Inflammatory macrophage (primary cell): ENCODE measurements at regions not wholly inside any gene's neighbourhood (a gene's known extent, or its start where the extent isn't known, plus 50 kb on each side); places are given as distances from the start of the nearest gene placed in this dataset.
"Not testable (repeated sequence)": the region's sequence is repeated elsewhere in the genome, so short reads cannot be mapped to it uniquely, and the experiment has no call there.

Source experiments
- DNase-seq, 2 donors: peaks; one replicate each; pipeline ENCODE4 v3.0.0-alpha.2; 2020 to 2022

DNA sequence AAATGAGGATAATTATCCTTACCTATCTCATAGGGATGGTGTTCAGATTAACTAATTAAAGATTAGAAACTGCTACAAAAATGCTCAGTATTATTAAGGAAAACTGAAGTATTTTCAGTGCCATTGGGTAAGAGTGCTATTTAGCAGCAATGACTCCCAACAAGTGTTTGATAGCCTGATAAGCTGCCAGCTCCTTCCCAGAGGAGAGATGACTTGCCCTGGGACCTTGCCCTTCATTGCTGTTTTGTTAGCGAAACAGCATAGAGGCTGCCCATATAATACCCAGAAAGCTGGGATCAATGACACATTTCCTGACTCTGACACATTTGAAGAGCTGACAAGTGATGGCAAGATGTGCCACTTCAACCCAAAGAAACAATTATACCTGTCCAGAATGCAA is 592.2 kb downstream of the ADGRL2 start:
- DNase-seq: no peak

DNA sequence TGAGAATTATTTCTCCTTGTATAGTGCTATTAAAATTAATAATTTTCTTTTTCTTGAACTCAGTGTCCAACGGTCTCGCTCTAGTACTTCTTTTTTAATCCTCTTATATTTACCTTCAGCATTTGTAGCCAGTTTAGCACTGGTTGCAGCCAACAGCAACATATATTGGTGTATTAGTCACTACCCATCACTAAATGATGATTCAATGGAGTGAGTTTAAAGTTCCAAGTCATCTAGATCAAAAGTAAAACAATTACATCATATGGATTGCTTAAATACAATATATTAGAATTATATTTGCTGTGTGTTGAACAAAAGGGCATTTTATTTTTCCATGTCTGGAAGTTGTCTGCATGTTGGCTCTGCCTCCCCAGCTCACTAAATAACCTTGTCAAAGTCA is 591.8 kb downstream of the ADGRL2 start:
- no peak for DNase-seq

DNA sequence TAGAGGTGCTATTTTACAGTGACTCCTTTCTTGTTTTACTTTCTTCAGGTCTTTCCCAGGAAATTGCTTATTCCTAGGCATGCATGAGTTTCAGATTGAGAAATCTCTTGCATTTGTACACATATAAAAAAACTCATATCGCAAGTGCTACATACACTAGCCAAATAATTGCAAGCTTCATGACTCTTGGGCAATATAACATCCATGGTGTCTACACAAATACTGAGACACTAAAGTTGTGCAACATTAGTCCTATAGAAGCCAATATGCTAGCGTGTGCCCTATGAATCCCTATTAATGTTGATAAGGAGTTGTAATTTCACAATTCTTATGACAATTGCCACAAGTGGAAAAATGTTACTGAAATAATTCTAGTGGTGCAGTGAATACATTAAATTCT is 591.0 kb downstream of the ADGRL2 start:
- no peak for DNase-seq

DNA sequence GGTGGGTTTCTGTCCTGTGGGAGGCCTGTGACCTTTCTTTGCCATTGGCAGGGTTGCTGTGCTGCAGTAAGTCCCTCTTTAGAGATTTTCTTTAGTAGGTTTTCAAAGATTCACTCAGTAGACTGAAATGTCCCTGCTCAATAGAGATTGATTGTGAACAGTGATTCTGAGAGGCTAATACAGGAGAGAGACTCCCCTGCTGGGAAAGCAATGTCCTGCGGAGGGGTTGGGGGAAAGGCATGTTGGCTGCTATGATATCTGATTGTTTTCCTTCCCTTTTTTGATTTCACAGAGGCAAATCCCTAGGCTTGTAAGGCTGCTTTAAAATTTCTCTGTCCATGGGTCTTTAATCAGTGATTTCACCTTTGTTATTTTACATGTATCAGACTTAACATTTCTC is 589.9 kb downstream of the ADGRL2 start:
- DNase-seq: no peak

DNA sequence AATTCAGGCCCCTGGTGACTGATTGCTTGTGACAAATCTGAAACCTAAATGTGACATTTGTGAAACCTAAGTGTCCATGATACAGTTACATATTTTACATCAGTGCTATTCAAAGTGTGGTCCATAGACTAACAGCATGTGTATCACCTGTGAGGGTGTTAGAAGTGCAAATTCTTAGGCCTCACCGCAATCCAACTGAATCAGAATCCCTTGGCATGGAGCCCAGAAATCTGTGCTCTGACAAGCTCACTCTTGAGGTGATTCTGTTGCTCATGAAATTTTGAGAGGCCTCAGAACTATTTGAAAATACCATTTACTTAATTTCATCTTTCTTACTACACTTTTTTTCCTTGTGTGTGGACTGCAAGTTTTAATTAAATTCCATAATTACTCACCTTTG is 587.9 kb downstream of the ADGRL2 start:
- no peak for DNase-seq

DNA sequence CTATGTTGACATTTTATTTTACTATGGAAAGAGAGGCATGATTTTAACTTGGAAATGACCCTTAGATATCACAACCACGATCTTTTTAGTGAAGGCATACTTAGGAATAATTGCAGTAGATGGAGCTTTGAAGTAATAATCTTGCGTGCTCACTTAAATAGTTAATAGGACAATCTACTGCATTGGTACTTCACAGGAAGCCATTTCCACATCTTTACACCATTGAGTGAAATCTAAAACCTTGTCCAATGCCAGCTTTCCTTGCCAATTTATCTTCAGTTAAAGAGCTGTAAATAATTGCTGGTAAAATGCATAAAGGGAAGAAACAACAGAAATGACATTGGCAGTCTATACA is 586.3 kb downstream of the ADGRL2 start:
- no peak for DNase-seq

DNA sequence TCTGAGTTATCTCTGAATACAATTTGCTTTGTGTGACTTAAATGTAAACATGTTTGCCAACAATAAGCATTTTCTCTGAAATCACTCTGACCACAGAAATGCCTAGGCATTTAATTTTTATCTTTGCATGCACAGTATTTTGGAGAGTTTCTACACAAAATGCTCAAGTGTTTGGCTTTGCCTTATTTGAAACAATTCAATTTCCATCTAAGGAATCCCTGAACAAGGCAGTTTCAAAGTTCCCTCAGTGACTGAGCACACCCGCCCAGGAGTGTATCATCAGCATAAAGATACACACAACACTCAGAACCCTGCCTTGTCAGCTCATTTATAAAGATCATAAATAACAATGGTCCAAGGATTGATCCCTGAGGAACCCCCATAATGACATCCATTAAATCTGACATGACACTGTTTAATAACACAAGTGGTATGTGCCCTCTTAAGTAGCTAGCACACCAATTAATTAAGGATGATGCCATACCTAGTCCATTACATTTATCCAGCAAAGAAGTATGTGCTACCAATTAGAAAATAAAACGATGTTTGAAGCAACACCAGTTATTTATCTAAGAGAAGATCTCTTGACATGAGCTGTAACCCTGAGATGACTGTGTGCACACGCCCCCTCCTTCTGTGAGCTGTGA is 585.8 kb downstream of the ADGRL2 start:
- no peak for DNase-seq

DNA sequence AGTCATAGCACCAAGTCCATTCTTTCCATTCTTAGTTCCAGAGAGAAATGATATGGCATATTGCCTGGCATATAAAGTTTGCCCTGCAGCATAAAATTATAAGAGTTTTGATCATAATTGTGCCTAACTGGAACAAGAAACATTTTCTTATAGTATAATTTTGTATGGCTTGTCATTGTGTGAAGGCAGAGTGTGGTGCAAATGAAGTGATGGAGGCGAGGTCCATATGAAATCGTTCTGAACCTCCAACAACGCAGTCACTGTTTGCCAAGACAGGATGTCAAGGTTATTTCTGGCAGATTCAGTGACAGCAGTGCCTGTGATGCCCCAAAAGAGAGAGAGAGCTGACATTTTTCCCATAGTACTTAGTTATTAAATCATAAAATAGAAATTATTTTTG is 584.0 kb downstream of the ADGRL2 start:
- no peak for DNase-seq

DNA sequence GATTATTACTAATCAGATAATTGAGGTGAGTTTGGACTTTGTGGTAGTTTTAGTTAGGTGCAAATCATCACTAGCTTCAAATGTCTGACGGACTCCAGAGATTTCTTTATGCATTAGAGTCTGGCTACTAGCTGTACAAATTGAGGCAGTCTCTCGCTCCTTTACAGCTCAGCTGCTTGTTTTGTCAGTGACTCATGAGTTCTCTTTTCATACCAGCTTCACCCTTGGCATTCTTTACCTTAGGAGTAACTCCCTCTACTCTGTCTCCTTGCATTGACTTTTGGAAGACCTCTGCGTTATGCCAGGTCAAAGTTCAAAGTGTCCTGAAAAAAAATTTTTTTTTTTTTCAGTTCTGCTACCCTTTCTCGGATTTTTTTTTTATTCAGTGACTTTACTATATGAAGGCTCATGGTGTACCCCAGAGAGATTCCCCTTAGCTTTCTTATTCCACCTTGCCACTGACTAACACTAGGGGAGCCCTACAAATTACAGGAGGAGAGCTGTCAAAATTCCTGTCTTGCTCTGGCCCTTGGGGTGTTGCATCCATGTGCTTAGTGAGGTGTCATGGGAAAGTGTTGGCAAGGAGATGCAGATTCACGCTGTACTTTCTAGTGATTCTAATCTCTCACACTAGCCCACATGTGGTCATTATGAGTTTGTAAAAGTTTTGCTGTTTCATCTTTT is 576.6 kb downstream of the ADGRL2 start:
- no peak for DNase-seq

DNA sequence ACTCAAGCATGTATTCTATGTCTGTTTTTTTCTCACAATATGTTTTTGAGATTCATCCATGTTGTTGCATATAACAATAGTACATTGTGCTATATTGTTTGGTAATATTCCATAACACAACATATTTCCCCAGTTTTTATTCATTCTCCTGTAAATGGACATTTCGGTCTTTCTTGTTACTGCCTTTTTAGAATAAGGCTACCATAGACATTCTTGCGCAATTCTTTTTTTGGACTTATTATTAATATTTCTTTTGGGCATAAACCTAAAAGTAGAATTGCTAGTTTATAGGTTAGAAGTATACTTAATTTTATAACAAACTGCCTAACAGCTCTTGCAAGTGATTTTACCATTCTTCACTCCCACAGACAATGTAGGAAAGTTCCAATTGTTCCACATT is 573.0 kb downstream of the ADGRL2 start:
- no peak for DNase-seq

DNA sequence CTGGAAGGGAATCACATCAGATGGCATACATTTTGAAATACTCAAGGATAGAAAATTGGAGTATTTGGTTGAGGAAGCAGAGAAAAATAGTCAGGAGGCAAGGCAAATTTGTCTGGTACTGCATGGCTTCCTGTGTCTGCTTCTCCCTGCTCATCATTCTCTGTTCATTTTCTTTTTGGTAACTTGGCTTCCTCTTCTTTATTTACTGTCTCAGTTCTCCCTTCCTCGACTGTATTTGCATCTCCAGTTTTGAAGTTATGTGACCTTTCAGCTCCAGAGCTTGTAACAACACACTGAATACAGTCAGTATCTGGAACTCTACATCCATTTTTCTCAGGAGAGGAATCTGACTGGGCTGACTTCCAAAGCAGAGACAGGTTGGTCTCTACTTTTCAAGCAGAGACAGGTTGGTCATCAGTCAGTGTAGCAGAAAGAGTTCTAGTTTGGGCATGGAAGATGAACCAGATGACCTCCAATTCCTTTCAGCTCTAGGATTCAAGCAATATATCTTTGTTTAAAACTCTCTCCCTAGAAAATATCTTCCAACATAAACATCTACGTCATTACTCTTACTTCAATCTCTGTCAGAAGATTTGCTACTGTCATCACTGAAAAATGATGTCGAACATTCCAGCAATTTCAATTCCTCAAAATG is 571.2 kb downstream of the ADGRL2 start:
- no peak for DNase-seq

DNA sequence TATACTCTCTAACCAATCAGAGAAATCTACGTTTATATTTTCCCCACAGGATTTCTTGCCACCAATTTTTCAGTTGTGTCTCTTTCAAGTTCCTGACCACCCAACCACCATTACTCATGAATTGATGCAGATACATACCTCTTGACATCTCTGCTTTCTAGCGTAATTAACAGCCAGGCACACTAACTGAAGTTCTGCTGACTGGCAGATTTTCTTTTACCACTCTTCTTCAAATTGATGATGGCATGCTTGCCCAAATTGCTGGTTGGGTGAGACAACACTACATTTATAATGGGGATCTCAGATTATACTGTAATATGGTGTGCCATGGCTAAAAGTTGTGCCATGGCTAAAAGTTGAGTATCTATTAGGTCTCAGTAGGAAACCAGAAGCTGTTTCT is 566.7 kb downstream of the ADGRL2 start:
- no peak for DNase-seq

DNA sequence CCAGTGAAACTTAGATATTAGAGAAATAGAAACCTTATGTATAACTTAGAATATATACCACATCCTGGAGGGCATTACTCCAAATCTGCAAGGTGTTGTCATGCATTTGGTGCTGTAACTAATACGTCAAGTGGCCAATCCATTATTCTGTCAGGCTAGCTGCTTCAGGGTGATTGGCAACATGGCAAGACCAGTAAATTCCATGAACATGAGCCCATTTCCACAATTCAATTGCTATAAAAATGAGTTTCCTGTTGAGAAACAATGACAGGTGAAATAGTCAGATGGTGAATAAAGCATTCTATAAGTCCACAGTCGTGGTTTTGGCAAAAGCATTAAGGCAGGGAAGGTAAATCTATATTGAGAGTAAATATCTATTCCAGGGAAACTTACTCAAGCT is 566.0 kb downstream of the ADGRL2 start:
- DNase-seq: no peak

DNA sequence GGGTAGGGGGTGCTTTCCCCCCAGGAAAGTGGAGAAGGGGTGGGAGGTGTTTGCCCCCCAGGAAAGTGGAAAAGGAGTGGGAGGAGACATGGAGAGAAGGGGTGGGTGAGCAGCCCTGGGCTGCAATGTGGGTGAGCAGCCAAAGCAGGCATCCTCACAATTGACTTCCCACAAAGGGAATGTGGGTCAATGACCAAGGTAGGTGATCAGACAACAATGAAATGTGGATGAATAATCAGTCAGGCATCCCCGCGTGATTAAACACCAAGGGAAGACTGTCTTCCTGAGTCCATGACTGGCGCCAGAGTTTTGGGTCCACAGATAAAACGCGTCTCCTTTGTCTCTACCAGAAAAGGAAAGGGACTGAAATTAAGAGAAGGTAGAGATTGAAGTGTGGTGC is 558.8 kb downstream of the ADGRL2 start:
- DNase-seq: not testable (repeated sequence)

DNA sequence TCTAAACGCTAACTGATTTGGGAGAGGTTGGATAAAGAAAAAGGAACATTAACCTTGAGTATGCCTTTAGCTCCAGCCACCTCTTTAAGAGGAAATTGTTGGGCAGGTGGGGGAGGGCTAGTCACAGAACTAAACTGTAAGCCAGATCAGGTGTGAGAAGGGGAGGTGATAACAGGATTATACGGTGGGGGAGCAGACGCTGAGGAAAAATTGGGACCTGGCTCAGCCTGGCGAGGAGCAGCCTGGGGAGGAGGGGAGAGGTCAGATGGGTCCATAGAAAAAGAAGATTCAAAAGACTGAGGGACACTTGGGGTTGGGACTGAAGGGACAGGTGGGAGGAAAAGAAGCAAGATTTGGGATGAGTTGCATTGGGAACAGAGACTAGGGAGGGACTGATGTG is 558.0 kb downstream of the ADGRL2 start:
- DNase-seq: not testable (repeated sequence)

DNA sequence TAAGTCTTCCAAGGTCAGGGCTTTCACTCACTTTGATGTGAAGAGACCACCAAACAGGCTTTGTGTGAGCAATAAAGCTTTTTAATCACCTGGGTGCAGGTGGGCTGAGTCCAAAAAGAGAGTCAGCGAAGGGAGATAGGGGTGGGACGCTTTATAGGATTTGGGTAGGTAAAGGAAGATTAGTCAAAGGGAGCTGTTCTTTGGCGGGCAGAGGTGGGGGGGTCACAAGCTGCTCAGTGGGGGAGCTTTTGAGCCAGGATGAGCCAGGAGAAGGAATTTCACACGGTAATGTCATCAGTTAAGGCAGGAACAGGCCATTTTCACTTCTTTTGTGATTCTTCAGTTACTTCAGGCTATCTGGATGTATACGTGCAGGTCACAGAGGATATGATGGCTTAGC is 553.8 kb downstream of the ADGRL2 start:
- not testable (repeated sequence) for DNase-seq

DNA sequence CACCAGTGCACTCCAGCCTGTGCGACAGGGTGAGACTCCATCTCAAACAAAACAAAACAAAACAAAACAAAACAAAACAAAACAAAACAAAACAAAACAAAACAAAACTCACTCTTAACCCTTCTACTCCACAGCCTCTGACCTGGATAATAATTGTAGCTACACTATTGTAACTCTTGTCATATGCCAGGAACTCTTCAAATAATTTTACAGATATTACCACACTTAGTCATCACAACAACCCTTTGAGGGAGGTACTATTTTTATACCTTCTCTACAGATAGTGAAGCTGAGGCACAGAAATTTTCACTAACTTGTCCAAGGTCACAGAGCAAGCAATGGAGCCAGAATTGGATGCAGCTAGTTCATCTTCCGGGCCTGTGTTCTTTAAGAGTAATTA is 547.8 kb downstream of the ADGRL2 start:
- no peak for DNase-seq

DNA sequence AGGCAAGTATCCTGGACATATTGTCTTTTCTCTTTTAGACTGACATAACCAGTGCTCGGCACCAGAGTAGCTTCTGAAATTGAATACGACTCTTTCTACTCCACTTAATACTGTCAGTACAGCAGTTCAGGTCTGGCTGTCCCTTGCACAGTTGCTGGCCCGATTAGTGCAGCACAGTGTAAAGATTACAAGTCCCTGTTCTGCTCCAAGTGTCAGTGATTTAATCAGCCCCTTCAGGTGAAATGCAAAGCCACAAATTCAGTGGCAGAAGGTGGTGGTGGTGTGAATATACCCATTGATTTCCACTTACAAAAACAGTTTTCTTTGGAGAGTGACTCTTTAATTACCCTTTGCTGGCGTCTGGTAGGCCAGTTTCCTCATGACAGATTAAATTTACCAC is 545.4 kb downstream of the ADGRL2 start:
- no peak for DNase-seq

DNA sequence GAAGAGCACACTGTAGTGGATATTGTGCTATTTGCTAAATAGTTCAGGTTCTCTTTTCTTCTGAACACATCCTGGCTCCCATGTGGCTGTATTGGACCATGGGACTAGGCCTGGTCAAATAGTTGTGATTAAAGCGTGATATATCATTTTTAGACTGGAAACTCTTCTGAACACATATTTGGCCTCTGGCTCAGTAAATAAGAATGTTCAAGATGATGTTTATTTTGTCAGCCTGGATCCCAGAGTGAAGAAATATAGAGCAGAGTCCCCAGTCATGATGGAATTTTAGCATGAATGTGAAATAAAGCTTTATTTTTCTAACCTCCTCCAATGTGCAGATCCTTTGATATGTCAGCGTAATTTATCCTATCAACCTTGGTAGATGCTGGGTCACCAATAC is 542.6 kb downstream of the ADGRL2 start:
- no peak for DNase-seq

DNA sequence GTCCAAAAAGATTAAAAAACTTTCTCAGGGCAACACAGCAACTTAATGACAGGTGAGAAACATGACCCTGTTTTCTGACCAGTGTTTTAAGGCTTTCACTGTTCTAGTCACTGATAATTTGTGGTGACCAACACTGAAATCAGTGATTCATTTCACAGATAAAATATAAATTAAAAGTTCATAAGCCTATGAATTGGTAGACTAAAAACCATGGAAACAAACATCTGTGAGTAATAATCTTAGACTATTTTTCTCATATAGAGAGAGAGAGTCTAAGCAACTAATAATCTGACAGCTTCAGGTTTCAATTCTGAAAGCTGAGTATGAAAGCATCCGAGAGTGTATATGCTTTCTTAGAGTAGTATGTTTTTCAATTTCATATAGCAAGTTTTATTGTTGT is 536.9 kb downstream of the ADGRL2 start:
- no peak for DNase-seq

DNA sequence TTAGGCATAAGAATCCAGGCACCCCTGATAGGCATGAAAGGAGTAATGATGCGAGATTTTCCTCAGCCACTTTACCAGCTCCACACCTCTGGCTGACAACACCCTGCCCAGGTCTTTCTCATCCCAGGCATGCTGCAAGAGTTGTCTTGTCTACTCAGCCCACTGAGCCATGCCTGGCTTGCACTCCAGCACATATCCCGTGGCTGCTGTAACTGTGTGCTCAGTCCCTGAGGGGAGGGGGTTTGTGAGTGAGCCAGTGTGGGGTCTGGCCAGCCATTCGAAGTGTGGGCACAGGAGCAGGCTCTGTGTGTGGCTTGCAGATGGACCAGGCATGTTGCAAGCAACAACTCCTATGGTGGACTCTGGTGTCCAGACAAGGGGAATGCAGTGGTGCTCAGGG is 529.6 kb downstream of the ADGRL2 start:
- DNase-seq: no peak

DNA sequence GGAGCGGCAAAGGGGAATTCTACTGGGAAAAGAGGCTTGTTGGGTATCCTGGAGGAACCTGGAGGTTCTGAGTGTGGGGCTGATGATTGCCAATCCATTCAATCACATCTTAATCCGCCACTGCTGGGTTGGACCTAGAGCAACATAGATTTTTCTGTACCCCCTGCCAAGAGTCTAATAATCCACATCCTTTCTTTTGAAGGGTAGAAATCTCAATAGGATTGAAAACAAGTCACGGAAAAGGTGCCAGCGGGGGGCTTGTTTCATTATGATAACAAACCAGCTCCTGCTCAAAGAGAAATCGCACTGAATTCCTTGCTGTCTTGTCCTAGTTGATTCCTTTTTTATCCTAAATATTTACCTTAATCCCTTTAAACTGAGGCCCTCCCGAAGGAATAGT is 528.5 kb downstream of the ADGRL2 start:
- no peak for DNase-seq

DNA sequence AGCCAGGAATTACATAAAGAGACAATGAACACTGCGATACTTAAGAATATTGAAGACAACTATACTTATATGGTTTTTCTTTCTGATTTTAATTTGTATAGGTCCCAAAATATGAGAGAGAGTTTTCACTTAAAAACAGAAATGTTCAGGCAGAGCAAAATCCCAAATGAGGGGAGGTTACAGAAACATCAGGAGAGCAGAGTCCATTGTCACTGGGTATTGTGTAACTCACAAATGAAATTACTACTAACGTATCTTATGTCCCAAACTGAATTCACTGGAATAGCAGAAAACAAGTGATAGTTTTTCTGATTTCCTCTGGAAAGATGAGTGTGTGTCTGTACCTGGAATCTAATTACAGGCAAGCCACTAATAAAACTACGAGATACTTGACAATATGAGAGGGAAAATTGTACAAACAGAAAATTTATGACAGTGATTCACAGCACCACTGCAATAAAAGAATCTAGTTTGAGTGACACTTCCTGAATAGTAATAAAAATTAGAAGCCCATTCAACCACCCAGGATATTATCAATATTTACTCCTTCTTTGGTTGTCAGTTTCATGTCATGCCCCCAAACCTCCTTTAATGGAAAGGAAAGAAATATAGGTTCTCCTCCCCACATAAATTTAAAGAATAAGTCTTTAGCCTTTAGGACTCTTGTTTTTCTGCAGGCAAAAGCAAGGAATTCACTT is 522.6 kb downstream of the ADGRL2 start:
- no peak for DNase-seq

DNA sequence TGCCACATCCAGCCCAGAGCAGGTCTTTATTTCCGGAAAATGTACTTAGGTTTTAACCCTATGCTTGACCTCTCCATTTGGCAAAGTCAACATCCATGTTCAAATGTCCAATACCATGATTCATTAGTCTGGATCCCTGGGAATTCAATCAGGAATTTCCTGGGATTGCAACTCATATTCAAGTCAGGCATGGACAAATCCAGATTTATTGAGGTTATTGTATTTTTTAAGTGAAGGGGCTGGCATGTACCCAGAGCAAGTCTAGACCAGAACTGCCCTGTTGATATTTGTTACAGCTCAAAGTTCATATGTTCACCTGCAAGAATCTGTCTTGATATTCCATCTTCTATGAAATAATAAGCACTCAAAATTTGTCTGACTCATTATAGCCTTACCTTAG is 521.1 kb downstream of the ADGRL2 start:
- no peak for DNase-seq
